AG09309 (cell line): ENCODE measurements at regions not wholly inside any gene's neighbourhood (a gene's known extent, or its start where the extent isn't known, plus 50 kb on each side); places are given as distances from the start of the nearest gene placed in this dataset.

Source experiments
- DNase-seq: peaks from one replicate; pipeline ENCODE4 v3.0.0-alpha.2; 2010; ENCODE audit warnings: low read depth
- H3K4me3 ChIP-seq: 2 replicates; pipeline ENCODE4 v1.5.1; 2011; ENCODE audit warnings: mild to moderate bottlenecking, low read depth, low read length, moderate library complexity; ENCODE audit not compliant: control insufficient read depth
- CTCF ChIP-seq: IDR thresholded peaks from 2 replicates; pipeline ENCODE4 v1.5.1; 2011; ENCODE audit warnings: mild to moderate bottlenecking, low read depth, low read length, inconsistent platforms; ENCODE audit not compliant: insufficient read depth, control insufficient read depth; ENCODE audit errors: missing control alignments

GRCh38 chr2:219983836-219984235, 356.4 kb downstream of the SLC4A3 start:
- DNase-seq: no peak
- TF ChIP-seq CTCF: no peak

GRCh38 chr2:219985017-219985416, 357.6 kb downstream of the SLC4A3 start:
- DNase-seq: no peak
- H3K4me3 ChIP-seq: no peak overlapping the region
- TF ChIP-seq CTCF: no peak

More at GRCh38 chr2:219983836-219984235, 356.4 kb downstream of the SLC4A3 start:
- no peak overlapping the region for H3K4me3 ChIP-seq

- TF ChIP-seq CTCF: no peak
- no peak overlapping the region for H3K4me3 ChIP-seq
- peak; percentile 75 for DNase-seq
Observed at GRCh38 chr2:219987830-219988229, 360.4 kb downstream of the SLC4A3 start.

- no peak for DNase-seq
- no peak for TF ChIP-seq CTCF
Observed at GRCh38 chr2:219989744-219990143, 362.3 kb downstream of the SLC4A3 start.

GRCh38 chr2:219991116-219991515, 363.7 kb downstream of the SLC4A3 start:
- no peak for DNase-seq
- TF ChIP-seq CTCF: no peak
- no peak overlapping the region for H3K4me3 ChIP-seq

More at GRCh38 chr2:219989744-219990143, 362.3 kb downstream of the SLC4A3 start:
- no peak overlapping the region for H3K4me3 ChIP-seq

GRCh38 chr2:219995399-219995798, 368.0 kb downstream of the SLC4A3 start:
- H3K4me3 ChIP-seq: no peak overlapping the region
- TF ChIP-seq CTCF: no peak
- no peak for DNase-seq
